ENCODE measurements at regions not wholly inside any gene's neighbourhood (a gene's known extent, or its start where the extent isn't known, plus 50 kb on each side); places are given as distances from the start of the nearest gene placed in this dataset.

DNA sequence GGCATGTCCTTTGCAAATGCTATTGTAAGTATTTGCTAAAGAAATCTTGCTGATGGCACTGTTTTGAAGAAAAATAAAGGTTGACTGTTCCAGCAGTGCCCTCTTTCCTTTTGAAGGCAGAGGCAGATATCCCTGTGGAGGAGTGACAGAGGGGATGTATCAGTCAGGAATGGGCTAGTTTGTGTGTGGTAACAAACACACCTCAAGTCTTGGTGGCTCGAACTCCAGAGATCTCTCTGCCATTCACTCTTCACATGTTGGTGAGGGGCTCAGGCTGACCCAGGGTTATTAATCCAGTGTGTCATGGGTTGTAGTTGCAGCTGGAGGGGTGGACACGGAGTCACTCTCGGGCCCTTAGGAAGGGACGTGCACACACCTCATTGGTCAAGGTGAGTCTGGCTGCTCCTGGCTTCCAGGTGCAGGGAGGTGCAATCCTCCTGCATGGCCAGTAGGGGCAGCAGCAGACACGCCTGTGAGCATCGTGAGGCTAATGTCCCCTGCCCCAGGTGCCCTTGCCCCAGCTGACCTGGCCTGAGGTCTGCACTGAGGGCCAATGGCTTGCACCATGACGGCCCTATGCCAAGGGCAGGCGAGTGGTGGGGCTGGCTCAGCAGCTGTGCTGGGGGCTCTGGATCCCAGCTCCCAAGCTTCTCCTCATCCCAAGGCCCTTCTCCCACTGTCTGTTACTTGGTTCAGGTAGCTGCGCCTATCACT lies 146.5 kb downstream of the ASB1 start:
- H3K27ac ChIP-seq (ENCODE audit: low read depth in 1 of 2, low read length in 1 of 2): no peak overlapping the region
- WGBS, 2 donors: 70 to 82% methylated on average over 8 to 9 of the region's 9 CpGs
- peaks cover 0 to 7% (median 0%) of the 10 kb centered on the region in 3 donors for H3K27me3 ChIP-seq (ENCODE audit: control insufficient read depth in 3 of 3, insufficient read depth in 3 of 3, low read length in 2 of 3)
- H3K36me3 ChIP-seq (ENCODE audit: control insufficient read depth in 4 of 4, insufficient read depth in 4 of 4, low read length in 4 of 4): no peaks in the 10 kb centered on the region
- ATAC-seq (ENCODE audit: insufficient read depth, low FRiP score): no peak
- H3K4me1 ChIP-seq (ENCODE audit: control insufficient read depth in 5 of 5, insufficient read depth in 5 of 5, low read length in 5 of 5): peaks cover 0 to 8% (median 0%) of the 10 kb centered on the region in 5 donors
- peaks cover 0 to 7% (median 0%) of the 10 kb centered on the region in 4 donors for H3K9me3 ChIP-seq (ENCODE audit: control insufficient read depth in 4 of 4, insufficient read depth in 3 of 4, low read length in 3 of 4)
- DNase-seq: no peak
- no peak overlapping the region for H3K4me3 ChIP-seq
- no peak overlapping the region for H3K9ac ChIP-seq (ENCODE audit: insufficient read depth in 1 of 2, low read length in 2 of 2)
- TF ChIP-seq, protein P1, sequence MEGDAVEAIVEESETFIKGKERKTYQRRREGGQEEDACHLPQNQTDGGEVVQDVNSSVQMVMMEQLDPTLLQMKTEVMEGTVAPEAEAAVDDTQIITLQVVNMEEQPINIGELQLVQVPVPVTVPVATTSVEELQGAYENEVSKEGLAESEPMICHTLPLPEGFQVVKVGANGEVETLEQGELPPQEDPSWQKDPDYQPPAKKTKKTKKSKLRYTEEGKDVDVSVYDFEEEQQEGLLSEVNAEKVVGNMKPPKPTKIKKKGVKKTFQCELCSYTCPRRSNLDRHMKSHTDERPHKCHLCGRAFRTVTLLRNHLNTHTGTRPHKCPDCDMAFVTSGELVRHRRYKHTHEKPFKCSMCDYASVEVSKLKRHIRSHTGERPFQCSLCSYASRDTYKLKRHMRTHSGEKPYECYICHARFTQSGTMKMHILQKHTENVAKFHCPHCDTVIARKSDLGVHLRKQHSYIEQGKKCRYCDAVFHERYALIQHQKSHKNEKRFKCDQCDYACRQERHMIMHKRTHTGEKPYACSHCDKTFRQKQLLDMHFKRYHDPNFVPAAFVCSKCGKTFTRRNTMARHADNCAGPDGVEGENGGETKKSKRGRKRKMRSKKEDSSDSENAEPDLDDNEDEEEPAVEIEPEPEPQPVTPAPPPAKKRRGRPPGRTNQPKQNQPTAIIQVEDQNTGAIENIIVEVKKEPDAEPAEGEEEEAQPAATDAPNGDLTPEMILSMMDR (IDR thresholded peaks at IDR 0.05; ENCODE audit: control extremely low read depth, extremely low read depth): peak; percentile 8

DNA sequence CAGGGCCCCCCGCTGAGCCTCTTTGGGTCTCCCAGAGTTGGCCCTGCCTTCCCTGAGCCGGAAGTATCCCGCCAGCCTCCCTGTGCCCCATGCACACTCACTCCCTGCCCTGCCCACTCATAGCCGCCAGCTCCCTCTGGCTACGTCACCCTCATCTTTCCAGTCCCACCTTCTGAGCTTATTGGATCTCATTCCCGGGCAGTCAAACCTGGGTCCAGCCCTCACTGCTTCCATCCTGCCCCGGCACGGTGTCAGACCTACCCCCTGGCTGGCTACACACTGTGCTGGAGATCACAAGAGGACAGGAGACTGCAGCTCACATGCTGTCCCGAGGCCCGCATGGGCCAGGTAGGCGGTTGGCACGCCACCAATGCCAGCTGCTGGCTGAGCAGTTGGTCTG lies 147.2 kb downstream of the ASB1 start:
- ATAC-seq (ENCODE audit: insufficient read depth, low FRiP score): no peak
- H3K9me3 ChIP-seq (ENCODE audit: control insufficient read depth in 4 of 4, insufficient read depth in 3 of 4, low read length in 3 of 4): peaks cover 0 to 7% (median 0%) of the 10 kb centered on the region in 4 donors

DNA sequence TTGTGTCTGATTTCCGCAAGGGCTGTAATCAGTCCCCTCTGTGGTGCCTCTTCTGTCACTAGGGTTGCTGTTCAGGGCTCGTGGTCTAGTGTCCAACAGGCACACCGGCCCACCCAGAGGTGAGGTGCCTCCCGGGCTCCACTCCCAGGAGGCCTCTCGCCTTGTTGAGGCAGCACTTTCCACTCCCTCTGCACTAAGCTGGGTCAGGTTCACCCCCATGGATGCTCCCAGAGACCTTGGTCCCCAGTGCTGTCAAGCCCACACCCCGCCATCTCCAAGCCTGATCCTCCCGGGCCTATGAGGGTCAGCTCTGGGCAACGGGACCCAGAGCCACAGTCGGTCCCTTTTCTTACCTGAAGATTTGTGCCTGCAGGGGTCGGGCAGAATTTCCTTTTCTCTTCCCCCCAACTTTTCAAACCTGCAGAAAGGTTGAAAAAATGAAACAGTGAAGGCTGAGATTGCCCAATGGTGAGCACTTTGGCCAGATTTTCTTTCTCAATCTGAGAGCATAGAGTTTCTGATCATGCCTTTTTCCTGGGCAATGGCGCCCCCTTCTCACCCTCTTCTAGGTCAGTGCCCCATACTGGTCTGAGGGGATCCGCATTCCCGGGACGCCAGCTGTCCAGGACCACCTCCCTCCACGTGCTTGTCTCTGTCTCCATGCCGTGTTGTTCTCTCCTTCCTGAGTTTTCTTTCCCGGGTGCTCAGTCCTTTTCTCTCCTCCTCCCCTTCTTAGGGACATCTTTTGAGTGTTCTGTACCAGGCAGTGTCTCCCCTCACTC lies 148.0 kb downstream of the ASB1 start:
- DNase-seq: no peak
- TF ChIP-seq, protein P1 (IDR thresholded peaks at IDR 0.05; ENCODE audit: control extremely low read depth, extremely low read depth): no peak
- H3K27ac ChIP-seq (ENCODE audit: low read depth in 1 of 2, low read length in 1 of 2): no peak overlapping the region
- whole genome bisulfite sequencing, 2 donors: 83 to 87% methylated on average over 17 of the region's 17 CpGs
- peaks cover 0 to 8% (median 0%) of the 10 kb centered on the region in 5 donors for H3K4me1 ChIP-seq (ENCODE audit: control insufficient read depth in 5 of 5, insufficient read depth in 5 of 5, low read length in 5 of 5)
- no peak overlapping the region for H3K9ac ChIP-seq (ENCODE audit: insufficient read depth in 1 of 2, low read length in 2 of 2)
- no peak overlapping the region for H3K4me3 ChIP-seq
- no peak for ATAC-seq (ENCODE audit: insufficient read depth, low FRiP score)
- H3K36me3 ChIP-seq (ENCODE audit: control insufficient read depth in 4 of 4, insufficient read depth in 4 of 4, low read length in 4 of 4): no peaks in the 10 kb centered on the region
- peaks cover 0 to 7% (median 0%) of the 10 kb centered on the region in 3 donors for H3K27me3 ChIP-seq (ENCODE audit: control insufficient read depth in 3 of 3, insufficient read depth in 3 of 3, low read length in 2 of 3)
- H3K9me3 ChIP-seq (ENCODE audit: control insufficient read depth in 4 of 4, insufficient read depth in 3 of 4, low read length in 3 of 4): peaks cover 0 to 7% (median 0%) of the 10 kb centered on the region in 4 donors

More for the DNA sequence above, 147.2 kb downstream of the ASB1 start:
- no peak overlapping the region for H3K4me3 ChIP-seq
- no peaks in the 10 kb centered on the region for H3K36me3 ChIP-seq (ENCODE audit: control insufficient read depth in 4 of 4, insufficient read depth in 4 of 4, low read length in 4 of 4)
- peaks cover 0 to 7% (median 0%) of the 10 kb centered on the region in 3 donors for H3K27me3 ChIP-seq (ENCODE audit: control insufficient read depth in 3 of 3, insufficient read depth in 3 of 3, low read length in 2 of 3)
- TF ChIP-seq, protein P1 (IDR thresholded peaks at IDR 0.05; ENCODE audit: control extremely low read depth, extremely low read depth): no peak
- no peak for DNase-seq
- WGBS, 2 donors: 70 to 89% methylated on average over 12 of the region's 12 CpGs
- H3K4me1 ChIP-seq (ENCODE audit: control insufficient read depth in 5 of 5, insufficient read depth in 5 of 5, low read length in 5 of 5): peaks cover 0 to 8% (median 0%) of the 10 kb centered on the region in 5 donors
- no peak overlapping the region for H3K27ac ChIP-seq (ENCODE audit: low read depth in 1 of 2, low read length in 1 of 2)
- H3K9ac ChIP-seq (ENCODE audit: insufficient read depth in 1 of 2, low read length in 2 of 2): no peak overlapping the region
